ENCODE measurements at regions not wholly inside any gene's neighbourhood (a gene's known extent, or its start where the extent isn't known, plus 50 kb on each side); places are given as distances from the start of the nearest gene placed in this dataset.

DNA sequence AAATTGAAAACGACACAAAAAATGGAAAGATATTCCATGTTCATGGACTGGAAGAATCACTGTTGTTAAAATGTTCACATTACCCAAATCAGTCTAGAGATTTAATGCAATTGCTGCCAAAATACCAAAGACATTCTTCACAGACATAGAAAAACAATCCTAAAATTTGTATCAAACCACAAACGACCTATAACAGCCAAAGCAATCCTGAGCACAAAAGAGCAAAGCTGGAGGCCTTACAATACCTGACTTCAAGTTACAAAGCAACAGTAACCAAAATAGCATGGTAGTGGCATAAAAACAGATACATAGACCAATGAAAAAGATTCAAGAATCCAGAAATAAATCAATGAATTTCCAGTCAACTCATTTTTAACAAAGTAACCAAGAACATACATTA is 1077.3 kb downstream of the KCNT2 start:
- TF ChIP-seq CTCF (IDR thresholded peaks at IDR 0.05 in 2 of 3, conservative IDR thresholded peaks at IDR 0.05 in 1 of 3; ENCODE audit: borderline replicate concordance in 1 of 3, insufficient read depth in 1 of 3, low read depth in 2 of 3, low read length in 2 of 3) (no peak), POLR2A (IDR thresholded peaks at IDR 0.05; ENCODE audit: borderline replicate concordance, extremely low read depth, insufficient read depth, insufficient read length) (no peak), RAD21 (IDR thresholded peaks at IDR 0.05; ENCODE audit: low read depth) (no peak), SIN3A (IDR thresholded peaks at IDR 0.05; ENCODE audit: low read depth) (no peak), EZH2 (IDR thresholded peaks at IDR 0.05) (no peak), POLR2AphosphoS5 (IDR thresholded peaks at IDR 0.05; ENCODE audit: low read depth, low read length) (no peak), ZFX (IDR thresholded peaks at IDR 0.05) (no peak), YY1 (IDR thresholded peaks at IDR 0.05; ENCODE audit: extremely low read depth, insufficient replicate concordance, low read depth, low read length) (no peak)

Data from HCT116 (cell line).